A673 (cell line): ENCODE measurements at regions not wholly inside any gene's neighbourhood (a gene's known extent, or its start where the extent isn't known, plus 50 kb on each side); places are given as distances from the start of the nearest gene placed in this dataset.

Experiments used
- CTCF ChIP-seq: fragments of 300-800, 200-600 bp; sonication (generic); conservative IDR thresholded peaks from 2 replicates; pipeline ENCODE4 v1.5.1; 2017; ENCODE audit warnings: low read depth, mild to moderate bottlenecking, antibody characterized with exemption, low read length, moderate library complexity, mixed read lengths
- EZH2 ChIP-seq: fragments of 200-600 bp; sonication (generic); IDR thresholded peaks from 2 replicates; pipeline ENCODE4 v1.6.1; 2017; ENCODE audit warnings: borderline replicate concordance, low read depth, mild to moderate bottlenecking, mixed read lengths, antibody characterized with exemption, low read length; ENCODE audit not compliant: poor library complexity, severe bottlenecking

- TF ChIP-seq CTCF = no peak
- no peak for TF ChIP-seq EZH2
Observed at GRCh38 chr5:116814626-116815385, 240.2 kb upstream of the SEMA6A start.
